GM21576 (cell line): ENCODE measurements at regions not wholly inside any gene's neighbourhood (a gene's known extent, or its start where the extent isn't known, plus 50 kb on each side); places are given as distances from the start of the nearest gene placed in this dataset.

Source experiments
- ATAC-seq: cut with Tn5 transposase; IDR thresholded peaks from one replicate; pipeline ENCODE4 v1.9.1; 2021; ENCODE audit warnings: mild to moderate bottlenecking, moderate library complexity; ENCODE audit not compliant: unreplicated experiment

DNA sequence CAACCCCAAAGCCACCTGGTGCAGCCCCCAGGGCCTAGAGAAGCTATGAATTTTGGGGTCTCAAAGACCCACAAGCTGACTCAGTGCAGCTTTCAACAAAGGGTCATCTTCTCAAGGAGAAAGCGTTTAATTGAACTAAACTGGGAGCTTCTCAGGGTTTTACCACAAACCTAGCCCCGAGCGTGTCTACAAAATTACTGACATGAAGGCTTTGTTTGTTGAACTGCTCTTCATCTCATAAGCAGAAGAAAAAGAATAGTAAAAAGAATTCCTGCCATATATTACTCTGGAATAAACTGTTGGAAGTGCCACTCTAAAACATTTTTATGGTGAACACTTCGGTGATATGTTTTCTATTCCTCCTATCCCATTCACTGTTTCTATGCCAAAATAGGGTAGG is 50.8 kb upstream of the INCENP start:
- ATAC-seq = no peak

DNA sequence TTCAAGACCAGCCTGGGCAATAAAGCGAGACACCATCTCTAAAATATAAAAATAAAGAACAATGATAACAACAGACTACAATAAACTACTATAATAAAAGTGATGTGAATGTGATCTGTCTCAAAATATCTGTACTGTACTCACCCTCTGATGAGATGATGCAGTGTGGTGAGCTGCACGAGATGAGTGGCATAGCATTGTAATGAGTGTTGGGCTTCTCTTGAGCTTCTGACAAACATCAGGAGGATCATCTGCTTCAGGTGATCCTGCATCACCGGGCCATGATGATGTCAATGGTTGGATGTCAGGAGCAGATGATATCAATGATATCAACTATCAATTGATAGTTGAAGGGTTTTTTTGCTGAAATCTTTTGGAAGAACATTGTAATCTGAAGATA is 52.4 kb upstream of the INCENP start:
- no peak for ATAC-seq

DNA sequence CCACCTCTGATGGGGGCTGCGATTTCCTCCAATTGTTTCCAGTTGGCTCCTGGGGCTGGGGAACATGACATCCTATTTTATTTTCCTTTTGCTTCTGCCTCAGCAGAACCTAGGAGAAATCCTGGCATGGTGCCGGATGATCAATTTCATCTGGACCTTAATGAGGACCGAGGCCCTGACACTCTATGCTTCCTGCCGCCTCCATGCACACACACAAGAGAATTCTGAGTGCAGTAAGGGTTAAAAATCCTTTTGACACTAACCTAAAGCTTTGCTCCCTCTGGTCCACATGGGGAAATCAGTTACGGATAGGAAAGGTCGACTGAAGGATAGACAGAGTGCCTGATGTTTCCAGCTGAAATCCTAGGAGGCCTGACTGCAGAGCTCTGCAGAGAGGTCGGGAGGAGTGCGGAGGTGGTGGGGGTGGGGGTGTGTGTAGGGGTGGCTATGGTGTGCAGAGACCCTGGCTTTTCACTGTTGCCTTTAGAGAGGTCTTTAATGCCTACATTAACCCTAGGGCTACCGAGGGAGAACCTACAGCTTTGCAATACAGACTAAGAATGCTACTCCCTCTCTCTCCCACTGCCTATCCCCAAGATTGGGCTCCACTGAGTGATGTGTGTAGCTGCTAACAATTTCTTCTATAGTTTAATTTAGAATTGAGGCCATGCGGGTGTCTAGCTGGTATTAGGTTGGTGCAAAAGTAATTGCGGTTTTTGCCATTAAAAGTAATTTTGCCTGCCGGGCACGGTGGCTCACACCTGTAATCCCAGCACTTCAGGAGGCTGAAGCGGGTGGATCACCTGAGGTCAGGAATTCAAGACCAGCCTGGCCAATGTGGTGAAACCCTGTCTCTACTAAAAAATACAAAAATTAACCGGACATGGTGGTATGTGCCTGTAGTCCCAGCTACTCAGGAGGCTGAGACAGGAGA is 53.6 kb upstream of the INCENP start:
- no peak for ATAC-seq

GRCh38 chr11:62069374-62069773 is 54.4 kb upstream of the INCENP start:
- no peak for ATAC-seq

- no peak for ATAC-seq
Observed at GRCh38 chr11:62068730-62069129, 55.1 kb upstream of the INCENP start.

GRCh38 chr11:62067741-62068140 is 56.1 kb upstream of the INCENP start:
- no peak for ATAC-seq

DNA sequence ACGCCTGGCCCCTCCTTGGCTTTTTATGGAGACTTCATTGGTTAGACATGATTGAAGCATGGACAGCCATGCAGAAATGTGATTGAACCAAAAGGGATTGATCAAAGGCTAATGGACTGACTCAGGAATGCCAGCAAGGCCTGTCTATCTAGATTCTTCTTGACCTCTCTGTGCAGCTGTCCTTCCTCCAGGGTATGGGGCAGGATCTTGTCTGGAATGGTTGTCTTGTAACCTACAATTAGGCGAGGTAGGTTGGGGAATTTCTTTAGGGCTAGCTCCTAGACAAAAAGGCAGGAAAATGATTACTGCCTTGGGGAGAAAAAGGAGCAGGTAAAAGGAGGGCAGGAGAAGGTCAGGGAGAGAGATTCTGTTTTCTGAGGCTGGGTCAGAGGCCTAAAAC is 59.6 kb upstream of the INCENP start:
- no peak for ATAC-seq

DNA sequence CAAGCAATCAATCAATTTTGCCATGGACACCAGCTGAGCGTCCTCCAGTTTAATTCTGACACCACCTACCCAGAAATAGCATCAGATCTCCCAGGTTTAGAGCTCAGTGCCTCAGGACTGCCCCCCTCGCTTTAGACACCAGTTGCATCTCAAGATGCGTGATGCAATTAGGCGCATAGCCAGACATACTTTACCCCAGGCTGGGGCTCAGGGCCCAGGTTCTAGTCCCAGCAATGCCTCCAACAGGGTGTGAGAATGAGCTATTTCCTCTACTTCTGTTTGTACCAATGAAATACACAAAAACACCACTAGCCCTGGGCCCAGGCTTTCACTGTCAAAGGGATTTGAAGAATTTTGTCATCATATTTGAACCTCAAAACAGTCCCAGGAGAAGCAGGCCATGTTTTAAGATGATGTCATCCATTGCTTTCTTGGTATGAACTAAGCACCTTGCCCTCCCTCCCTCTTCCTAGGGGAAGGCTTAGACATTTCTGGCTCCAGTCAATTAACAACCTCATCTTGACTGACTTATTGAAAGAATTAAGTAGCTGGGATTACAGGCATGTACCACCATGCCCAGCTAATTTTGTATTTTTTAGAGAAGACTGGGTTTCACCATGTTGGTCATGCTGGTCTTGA is 61.5 kb upstream of the INCENP start:
- no peak for ATAC-seq

GRCh38 chr11:62061356-62062222 is 62.2 kb upstream of the INCENP start:
- ATAC-seq = no peak

GRCh38 chr11:62057069-62057468 is 66.7 kb upstream of the INCENP start:
- ATAC-seq = no peak

DNA sequence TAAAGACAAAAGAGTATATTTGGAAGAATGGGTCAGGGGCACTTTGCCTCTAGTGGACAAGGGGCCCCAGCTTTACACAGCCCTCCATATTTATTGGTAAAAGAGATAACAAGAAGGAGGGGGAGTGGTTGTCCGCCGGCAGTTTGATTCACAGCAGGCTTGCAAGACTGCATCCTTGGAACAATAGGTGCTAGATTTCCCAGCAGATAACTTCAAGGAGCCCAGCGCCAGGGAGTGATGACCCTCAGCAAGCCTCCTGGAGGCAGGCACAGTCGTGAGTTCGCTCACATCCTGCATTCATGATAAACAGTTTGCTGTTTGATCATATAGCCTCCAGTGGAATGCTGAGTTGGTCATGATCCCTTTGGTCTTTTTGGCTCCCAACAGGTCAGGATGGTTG is 67.8 kb upstream of the INCENP start:
- no peak for ATAC-seq

- no peak for ATAC-seq
Observed at GRCh38 chr11:62054484-62055121, 69.2 kb upstream of the INCENP start.

DNA sequence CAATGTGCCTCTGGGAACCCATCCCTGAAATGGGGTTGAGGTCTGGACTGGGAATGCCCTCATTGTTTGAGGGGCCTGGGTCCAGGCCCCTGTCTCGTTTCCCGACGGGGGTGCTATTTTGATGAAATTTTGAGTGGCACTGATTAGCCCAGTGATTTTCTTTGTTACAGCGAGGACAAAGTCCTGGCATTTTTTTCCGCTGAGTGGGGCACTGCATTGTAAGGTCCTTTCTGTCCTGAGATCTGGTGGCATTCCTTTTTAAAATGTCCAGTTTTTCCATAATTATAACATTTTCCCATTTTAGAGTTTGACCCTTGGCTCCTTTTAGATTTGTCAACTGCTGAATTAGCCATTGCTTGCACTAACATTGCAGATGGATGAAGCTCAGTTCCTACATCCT is 69.7 kb upstream of the INCENP start:
- ATAC-seq = no peak

GRCh38 chr11:62050716-62051115 is 73.1 kb upstream of the INCENP start:
- ATAC-seq = no peak

GRCh38 chr11:62048100-62048499 is 75.7 kb upstream of the INCENP start:
- ATAC-seq = no peak

GRCh38 chr11:62046568-62047100 is 77.2 kb upstream of the INCENP start:
- no peak for ATAC-seq

DNA sequence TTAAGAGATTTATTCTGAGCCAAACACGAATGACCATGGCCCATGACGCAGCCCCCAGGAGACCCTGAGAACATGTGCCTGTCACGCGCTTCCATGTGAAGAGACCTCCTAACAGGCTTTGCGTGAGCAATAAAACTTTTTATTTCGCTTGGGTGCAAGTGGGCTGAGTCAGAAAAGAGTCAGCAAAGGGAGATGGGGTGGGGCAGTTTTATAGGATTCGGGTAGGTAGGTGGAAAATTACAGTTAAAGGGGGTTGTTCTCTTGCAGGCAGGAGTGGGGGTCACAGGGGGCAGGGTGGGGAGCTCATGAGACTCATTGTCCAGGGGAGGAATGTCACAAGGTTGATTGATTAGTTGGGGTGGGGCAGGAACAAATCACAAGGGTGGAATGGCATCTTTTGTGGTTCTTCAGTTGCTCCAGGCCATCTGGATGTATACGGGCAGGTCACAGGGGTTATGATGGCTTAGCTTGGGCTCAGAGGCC is 77.2 kb upstream of the FTH1 start:
- no peak for ATAC-seq

- ATAC-seq = no peak
Observed at GRCh38 chr11:62035293-62035692, 67.9 kb upstream of the FTH1 start.

GRCh38 chr11:62034036-62034338 is 66.6 kb upstream of the FTH1 start:
- ATAC-seq = no peak

GRCh38 chr11:62033191-62034035 is 66.0 kb upstream of the FTH1 start:
- ATAC-seq = no peak
